ENCODE measurements at regions not wholly inside any gene's neighbourhood (a gene's known extent, or its start where the extent isn't known, plus 50 kb on each side); places are given as distances from the start of the nearest gene placed in this dataset.

GRCh38 chr7:27423290-27423689 is 180.7 kb downstream of the EVX1 start:
- Histone ChIP-seq H3K4me2 (ENCODE audit: low read depth, low read length, poor library complexity, severe bottlenecking) (no peak overlapping the region), H3K9me3 (ENCODE audit: insufficient read depth, low read depth, low read length) (no peaks in the 10 kb centered on the region), H3K4me3 (ENCODE audit: low read length, poor library complexity, severe bottlenecking) (no peak overlapping the region), H3K9me2 (replicated peaks; ENCODE audit: low read depth, low read length) (no peaks in the 10 kb centered on the region), H3K9ac (ENCODE audit: low read depth, low read length, poor library complexity, severe bottlenecking) (no peak overlapping the region), H3F3A (ENCODE audit: low read depth) (no peaks in the 10 kb centered on the region), H3K79me2 (ENCODE audit: insufficient read depth, low read length) (no peaks in the 10 kb centered on the region), H3K27me3 (ENCODE audit: insufficient read depth, low read length, poor library complexity, severe bottlenecking) (no peaks in the 10 kb centered on the region), H3K36me3 (ENCODE audit: insufficient read depth, low read length) (no peaks in the 10 kb centered on the region), H4K20me1 (ENCODE audit: insufficient read depth, low read length, poor library complexity, severe bottlenecking) (no peaks in the 10 kb centered on the region), H3K4me1 (ENCODE audit: insufficient read depth, low read length, poor library complexity, severe bottlenecking) (no peaks in the 10 kb centered on the region), H2AFZ (ENCODE audit: low read length) (no peak overlapping the region)
- no peak for TF ChIP-seq CTCF (conservative IDR thresholded peaks at IDR 0.05; ENCODE audit: low read length)
- TF ChIP-seq EZH2phosphoT487 (IDR thresholded peaks at IDR 0.05; ENCODE audit: borderline replicate concordance), result no peak

GRCh38 chr7:27423821-27424220 is 181.2 kb downstream of the EVX1 start:
- H4K20me1 ChIP-seq (ENCODE audit: insufficient read depth, low read length, poor library complexity, severe bottlenecking), result no peaks in the 10 kb centered on the region
- no peaks in the 10 kb centered on the region for H3K9me3 ChIP-seq (ENCODE audit: insufficient read depth, low read depth, low read length)
- H3K4me1 ChIP-seq (ENCODE audit: insufficient read depth, low read length, poor library complexity, severe bottlenecking), result no peaks in the 10 kb centered on the region
- no peaks in the 10 kb centered on the region for H3K9me2 ChIP-seq (replicated peaks; ENCODE audit: low read depth, low read length)
- H3K9ac ChIP-seq (ENCODE audit: low read depth, low read length, poor library complexity, severe bottlenecking), result no peak overlapping the region
- no peaks in the 10 kb centered on the region for H3K36me3 ChIP-seq (ENCODE audit: insufficient read depth, low read length)
- H3K4me3 ChIP-seq (ENCODE audit: low read length, poor library complexity, severe bottlenecking), result no peak overlapping the region
- TF ChIP-seq EZH2phosphoT487 (IDR thresholded peaks at IDR 0.05; ENCODE audit: borderline replicate concordance) (no peak), CTCF (conservative IDR thresholded peaks at IDR 0.05; ENCODE audit: low read length) (no peak)
- no peak overlapping the region for H3K4me2 ChIP-seq (ENCODE audit: low read depth, low read length, poor library complexity, severe bottlenecking)
- H3K27me3 ChIP-seq (ENCODE audit: insufficient read depth, low read length, poor library complexity, severe bottlenecking), result no peaks in the 10 kb centered on the region
- H3K79me2 ChIP-seq (ENCODE audit: insufficient read depth, low read length), result no peaks in the 10 kb centered on the region
- H3F3A ChIP-seq (ENCODE audit: low read depth), result no peaks in the 10 kb centered on the region
- H2AFZ ChIP-seq (ENCODE audit: low read length), result no peak overlapping the region

- H2AFZ ChIP-seq (ENCODE audit: low read length), result no peak overlapping the region
- no peaks in the 10 kb centered on the region for H3K4me1 ChIP-seq (ENCODE audit: insufficient read depth, low read length, poor library complexity, severe bottlenecking)
- no peak overlapping the region for H3K4me3 ChIP-seq (ENCODE audit: low read length, poor library complexity, severe bottlenecking)
- H3K9ac ChIP-seq (ENCODE audit: low read depth, low read length, poor library complexity, severe bottlenecking), result no peak overlapping the region
- no peaks in the 10 kb centered on the region for H3K27me3 ChIP-seq (ENCODE audit: insufficient read depth, low read length, poor library complexity, severe bottlenecking)
- H3K79me2 ChIP-seq (ENCODE audit: insufficient read depth, low read length), result no peaks in the 10 kb centered on the region
- no peaks in the 10 kb centered on the region for H3K36me3 ChIP-seq (ENCODE audit: insufficient read depth, low read length)
- no peaks in the 10 kb centered on the region for H4K20me1 ChIP-seq (ENCODE audit: insufficient read depth, low read length, poor library complexity, severe bottlenecking)
- H3K9me3 ChIP-seq (ENCODE audit: insufficient read depth, low read depth, low read length), result no peaks in the 10 kb centered on the region
- H3K4me2 ChIP-seq (ENCODE audit: low read depth, low read length, poor library complexity, severe bottlenecking), result no peak overlapping the region
- H3K9me2 ChIP-seq (replicated peaks; ENCODE audit: low read depth, low read length), result no peaks in the 10 kb centered on the region
- no peaks in the 10 kb centered on the region for H3F3A ChIP-seq (ENCODE audit: low read depth)
- TF ChIP-seq CTCF (conservative IDR thresholded peaks at IDR 0.05; ENCODE audit: low read length) (no peak), EZH2phosphoT487 (IDR thresholded peaks at IDR 0.05; ENCODE audit: borderline replicate concordance) (no peak)
Measured at GRCh38 chr7:27424231-27424630, 181.6 kb downstream of the EVX1 start.
